NB4 (cell line): ENCODE measurements at regions not wholly inside any gene's neighbourhood (a gene's known extent, or its start where the extent isn't known, plus 50 kb on each side); places are given as distances from the start of the nearest gene placed in this dataset.

Experiments used
- CTCF ChIP-seq: IDR thresholded peaks from one replicate; pipeline ENCODE4 v1.5.1; 2012; ENCODE audit warnings: low read depth, low read length
- POLR2A ChIP-seq: IDR thresholded peaks from 2 replicates; pipeline ENCODE4 v1.6.1; 2011; ENCODE audit warnings: mild to moderate bottlenecking; ENCODE audit not compliant: insufficient read length; ENCODE audit errors: extremely low read depth

- no peak for TF ChIP-seq CTCF
- no peak for TF ChIP-seq POLR2A
These were observed 336.3 kb downstream of the CD83 start for GRCh38 chr6:14453712-14454472.
